Neural cell (in vitro differentiated cells): ENCODE measurements at regions not wholly inside any gene's neighbourhood (a gene's known extent, or its start where the extent isn't known, plus 50 kb on each side); places are given as distances from the start of the nearest gene placed in this dataset.

Experiments
- EP300 ChIP-seq: fragments of 450-650 bp; conservative IDR thresholded peaks from 2 replicates; pipeline ENCODE4 v1.6.1; 2014; ENCODE audit warnings: antibody characterized with exemption, mild to moderate bottlenecking, moderate library complexity; ENCODE audit not compliant: poor library complexity, severe bottlenecking
- EZH2 ChIP-seq: fragments of 200-600, 300-800 bp; shearing (Covaris generic), sonication (generic); IDR thresholded peaks from 2 replicates; pipeline ENCODE4 v1.6.1; 2014; ENCODE audit warnings: antibody characterized with exemption, low read length, borderline replicate concordance, mild to moderate bottlenecking; ENCODE audit not compliant: insufficient read depth, poor library complexity, severe bottlenecking
- POLR2AphosphoS5 ChIP-seq: IDR thresholded peaks from 2 replicates; pipeline ENCODE4 v1.6.1; 2012
- RAD21 ChIP-seq: fragments of 450-650 bp; conservative IDR thresholded peaks from 2 replicates; pipeline ENCODE4 v1.6.1; 2014; ENCODE audit warnings: antibody characterized with exemption, mild to moderate bottlenecking, moderate library complexity
- SMC3 ChIP-seq: fragments of 450-650 bp; conservative IDR thresholded peaks from 2 replicates; pipeline ENCODE4 v1.6.1; 2014; ENCODE audit warnings: antibody characterized with exemption, mild to moderate bottlenecking, moderate library complexity; ENCODE audit not compliant: poor library complexity
- TF ChIP-seq, protein P1 (sequence below): fragments of 450-650 bp; IDR thresholded peaks from 2 replicates; pipeline ENCODE4 v1.5.1; 2014; ENCODE audit warnings: antibody characterized with exemption, mild to moderate bottlenecking, moderate library complexity; ENCODE audit not compliant: poor library complexity, severe bottlenecking

DNA sequence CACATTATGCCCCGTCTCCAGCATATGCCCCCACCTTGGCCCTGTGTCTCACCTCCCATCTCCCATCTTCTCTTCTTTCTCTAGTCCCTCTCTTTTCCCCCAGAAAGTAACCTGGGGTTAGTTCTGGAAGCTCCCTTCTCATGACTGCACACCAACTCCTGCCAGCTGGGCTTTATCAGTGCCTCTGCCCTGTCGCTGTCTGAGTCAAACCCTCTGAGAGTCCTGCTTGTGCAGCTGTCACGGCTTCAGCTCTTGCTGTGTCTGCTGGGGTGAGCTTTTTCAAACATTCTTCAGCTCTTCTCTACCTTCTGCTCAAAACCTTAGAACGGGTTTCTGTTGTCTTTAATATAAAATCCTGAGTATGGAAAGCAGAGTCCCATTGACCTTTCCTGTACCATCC is 304.5 kb upstream of the B3GAT1 start:
- TF ChIP-seq POLR2AphosphoS5, result no peak
- TF ChIP-seq, protein P1, sequence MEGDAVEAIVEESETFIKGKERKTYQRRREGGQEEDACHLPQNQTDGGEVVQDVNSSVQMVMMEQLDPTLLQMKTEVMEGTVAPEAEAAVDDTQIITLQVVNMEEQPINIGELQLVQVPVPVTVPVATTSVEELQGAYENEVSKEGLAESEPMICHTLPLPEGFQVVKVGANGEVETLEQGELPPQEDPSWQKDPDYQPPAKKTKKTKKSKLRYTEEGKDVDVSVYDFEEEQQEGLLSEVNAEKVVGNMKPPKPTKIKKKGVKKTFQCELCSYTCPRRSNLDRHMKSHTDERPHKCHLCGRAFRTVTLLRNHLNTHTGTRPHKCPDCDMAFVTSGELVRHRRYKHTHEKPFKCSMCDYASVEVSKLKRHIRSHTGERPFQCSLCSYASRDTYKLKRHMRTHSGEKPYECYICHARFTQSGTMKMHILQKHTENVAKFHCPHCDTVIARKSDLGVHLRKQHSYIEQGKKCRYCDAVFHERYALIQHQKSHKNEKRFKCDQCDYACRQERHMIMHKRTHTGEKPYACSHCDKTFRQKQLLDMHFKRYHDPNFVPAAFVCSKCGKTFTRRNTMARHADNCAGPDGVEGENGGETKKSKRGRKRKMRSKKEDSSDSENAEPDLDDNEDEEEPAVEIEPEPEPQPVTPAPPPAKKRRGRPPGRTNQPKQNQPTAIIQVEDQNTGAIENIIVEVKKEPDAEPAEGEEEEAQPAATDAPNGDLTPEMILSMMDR, result no peak
- TF ChIP-seq EP300, result no peak
- TF ChIP-seq SMC3, result no peak
- TF ChIP-seq RAD21, result no peak
- no peak for TF ChIP-seq EZH2
